GM10266 (cell line): ENCODE measurements at regions not wholly inside any gene's neighbourhood (a gene's known extent, or its start where the extent isn't known, plus 50 kb on each side); places are given as distances from the start of the nearest gene placed in this dataset.

ENCODE experiments used
- DNase-seq: peaks from one replicate; pipeline ENCODE4 v3.0.0; 2012; ENCODE audit errors: extremely low spot score
- CTCF ChIP-seq: IDR thresholded peaks from 2 replicates; pipeline ENCODE4 v1.5.1; 2012; ENCODE audit warnings: mild to moderate bottlenecking, low read depth; ENCODE audit not compliant: control insufficient read depth, insufficient read depth; ENCODE audit errors: missing control alignments

GRCh38 chr11:104736502-104736901, 161.8 kb downstream of the CASP12 start:
- TF ChIP-seq CTCF, result no peak
- no peak for DNase-seq

GRCh38 chr11:104734998-104735397, 163.3 kb downstream of the CASP12 start:
- TF ChIP-seq CTCF, result no peak
- no peak for DNase-seq

- TF ChIP-seq CTCF, result no peak
- no peak for DNase-seq
Observed at GRCh38 chr11:104731890-104732289, 166.4 kb downstream of the CASP12 start.

GRCh38 chr11:104728927-104729326, 169.3 kb downstream of the CASP12 start:
- no peak for DNase-seq
- TF ChIP-seq CTCF, result no peak

- DNase-seq, result no peak
- no peak for TF ChIP-seq CTCF
Observed at GRCh38 chr11:104727768-104728167, 170.5 kb downstream of the CASP12 start.

- TF ChIP-seq CTCF, result no peak
Observed at GRCh38 chr11:104727095-104727494, 171.2 kb downstream of the CASP12 start.

GRCh38 chr11:104725796-104726408, 172.4 kb downstream of the CASP12 start:
- no peak for DNase-seq

More at GRCh38 chr11:104727095-104727494, 171.2 kb downstream of the CASP12 start:
- DNase-seq, result no peak

More at GRCh38 chr11:104725796-104726408, 172.4 kb downstream of the CASP12 start:
- TF ChIP-seq CTCF, result no peak
